ENCODE measurements at regions not wholly inside any gene's neighbourhood (a gene's known extent, or its start where the extent isn't known, plus 50 kb on each side); places are given as distances from the start of the nearest gene placed in this dataset.
"Not testable (repeated sequence)": the region's sequence is repeated elsewhere in the genome, so short reads cannot be mapped to it uniquely, and the experiment has no call there.

DNA sequence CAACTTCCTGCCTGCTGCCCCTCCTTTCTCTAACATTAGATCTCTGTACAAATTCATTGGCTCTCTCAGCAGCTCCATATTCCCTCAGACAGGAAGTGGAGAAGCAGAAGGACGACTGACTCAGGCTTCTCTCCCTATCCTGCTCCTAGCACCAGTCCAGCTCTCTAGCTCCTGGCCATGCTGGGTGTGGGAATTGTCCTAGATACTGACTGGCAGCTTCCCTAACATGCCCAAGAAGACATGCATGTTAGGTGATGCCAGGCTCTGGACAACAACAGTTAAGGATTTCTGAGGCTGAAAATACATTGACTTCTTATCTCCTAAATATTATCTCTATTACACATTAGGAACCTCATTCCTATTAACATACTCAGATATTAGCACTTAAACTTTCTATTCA lies 292.9 kb downstream of the IKZF2 start:
- no peak for DNase-seq

DNA sequence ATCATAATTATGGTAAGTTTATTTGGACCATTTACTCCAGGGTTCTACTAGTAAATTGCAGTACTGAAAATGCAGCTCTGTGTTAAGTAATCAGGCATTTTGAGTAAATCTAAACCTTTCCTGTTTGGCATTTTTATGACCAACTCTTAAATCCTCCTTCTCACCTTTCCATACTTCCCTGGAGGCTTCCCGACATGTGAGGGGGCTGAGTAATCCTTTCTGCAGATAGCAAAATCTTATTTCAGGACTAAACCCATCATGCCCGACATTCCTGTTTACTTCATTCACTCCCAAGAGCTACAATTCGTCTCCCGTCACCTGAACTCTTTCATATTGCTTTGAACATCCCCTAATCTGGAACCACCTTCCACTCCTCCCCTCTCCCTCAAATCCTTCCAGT lies 296.6 kb downstream of the IKZF2 start:
- no peak for DNase-seq

DNA sequence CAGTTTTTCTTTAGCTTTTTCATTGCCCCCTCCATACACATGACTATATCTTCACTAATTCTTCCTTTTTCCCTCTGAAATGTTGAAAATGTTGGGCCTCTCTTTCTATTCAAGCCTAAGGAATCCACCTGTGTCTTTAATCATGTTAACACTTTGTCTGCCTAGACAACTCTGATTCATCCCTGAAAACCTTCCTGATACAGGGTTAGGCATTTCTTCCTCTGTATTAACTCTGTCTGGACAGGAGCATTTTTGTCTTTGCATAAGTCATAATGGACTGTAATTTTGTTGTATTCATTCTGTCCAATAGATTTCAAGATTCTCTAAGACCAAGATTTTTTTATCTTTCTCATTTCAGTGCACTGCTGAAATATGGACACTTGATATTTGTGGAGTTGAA lies 297.3 kb downstream of the IKZF2 start:
- DNase-seq, result no peak

DNA sequence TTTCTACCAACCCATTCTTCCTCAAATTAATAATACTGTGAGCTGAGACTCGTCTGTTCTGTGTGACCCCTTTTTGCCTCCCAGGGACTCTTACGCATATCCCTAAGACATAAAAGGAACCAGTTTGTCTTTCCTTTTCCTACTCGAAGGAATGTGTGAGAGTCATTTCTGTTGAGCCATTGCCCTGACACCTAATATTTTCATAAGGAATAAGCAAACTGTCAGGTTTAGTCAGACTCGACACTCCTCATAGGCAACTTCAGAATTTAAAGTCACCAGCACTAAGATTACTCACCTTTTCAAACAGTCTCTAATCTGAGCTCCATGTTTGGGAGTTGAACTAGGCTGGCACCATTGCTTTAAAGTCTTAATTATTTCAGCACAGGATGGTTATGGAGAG lies 305.5 kb downstream of the IKZF2 start:
- no peak for DNase-seq

DNA sequence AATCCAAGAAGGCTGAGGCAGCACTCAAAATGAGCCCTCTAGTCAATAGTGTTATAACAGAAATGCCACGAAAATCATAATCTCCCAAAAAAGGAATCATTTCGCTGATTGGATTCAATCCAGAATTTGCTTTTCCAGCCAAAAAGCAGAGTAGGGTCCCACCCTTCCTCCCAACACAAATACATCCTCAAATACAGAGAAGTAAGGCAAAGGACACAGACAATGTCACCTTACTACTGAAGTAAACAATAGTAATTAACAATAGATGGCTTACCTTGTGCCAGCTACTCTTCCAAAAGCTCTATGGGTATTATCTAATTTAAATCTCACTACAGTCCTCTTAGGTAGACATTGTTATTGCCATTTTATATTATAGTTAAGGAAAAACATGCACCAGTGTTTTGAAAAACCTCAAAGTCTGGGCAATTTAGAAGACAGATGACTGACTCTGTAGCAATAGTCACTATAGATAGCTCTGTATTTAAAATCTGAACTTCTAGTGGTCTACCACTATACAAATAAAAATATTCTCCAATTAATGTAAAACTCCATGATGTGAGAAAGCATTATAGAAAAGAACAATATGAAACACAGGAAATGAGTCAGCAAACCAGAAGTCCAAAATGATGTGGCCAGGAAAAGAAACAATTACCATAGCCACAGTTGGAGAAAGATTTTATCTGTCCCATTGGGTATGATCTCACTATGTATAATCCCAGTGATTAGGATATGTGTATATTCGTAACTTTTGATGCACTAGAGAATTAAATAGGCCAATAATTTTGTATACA lies 305.0 kb upstream of the ERBB4 start:
- no peak for DNase-seq

DNA sequence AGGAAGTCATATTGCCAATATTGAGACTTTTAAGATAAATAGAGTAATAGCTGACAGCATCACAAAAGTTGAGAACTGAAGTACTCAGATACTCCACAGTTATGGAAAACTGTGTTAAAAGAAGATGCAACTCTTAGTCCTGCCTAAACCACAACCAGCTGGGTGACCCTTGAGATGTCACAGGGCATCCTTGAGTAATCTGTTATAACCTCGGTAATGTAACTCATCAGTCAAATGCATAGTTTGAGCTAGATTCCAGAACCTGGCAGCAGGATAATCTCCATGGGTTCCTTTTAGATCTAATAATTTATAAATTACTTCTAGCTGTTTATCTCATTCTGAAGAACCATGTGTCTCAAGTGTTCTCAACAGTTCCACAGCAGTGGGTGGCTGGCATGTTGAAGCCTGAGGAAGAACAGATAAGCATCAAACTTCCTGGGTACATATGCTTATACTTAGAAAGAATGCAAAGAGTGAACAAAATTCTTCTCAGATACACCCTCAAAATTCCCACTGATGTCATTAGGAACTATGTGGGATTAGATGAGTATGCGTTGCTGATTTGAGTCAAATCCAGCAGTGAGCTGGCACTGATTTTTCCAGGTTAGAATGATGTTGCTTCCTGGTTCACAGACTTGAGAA lies 304.1 kb upstream of the ERBB4 start:
- no peak for DNase-seq

DNA sequence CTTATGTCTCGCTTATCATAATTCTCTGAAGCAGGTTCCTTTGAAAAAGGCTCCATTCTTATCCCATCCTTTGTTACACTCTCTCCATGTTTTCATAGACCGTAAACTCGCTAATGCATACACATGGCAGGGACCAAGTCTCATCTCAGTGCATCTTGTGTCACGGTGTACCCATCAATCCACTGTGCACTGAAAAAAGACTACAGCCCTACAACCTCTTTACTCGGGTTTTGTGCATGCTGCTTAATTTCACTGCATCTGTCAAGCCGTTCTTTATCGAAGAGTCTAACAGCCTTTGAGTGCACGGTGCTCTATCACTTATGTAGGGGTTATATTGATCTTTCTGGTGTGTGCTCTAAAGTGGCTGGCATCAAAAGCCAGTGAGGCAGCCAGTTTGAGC lies 302.9 kb upstream of the ERBB4 start:
- no peak for DNase-seq

DNA sequence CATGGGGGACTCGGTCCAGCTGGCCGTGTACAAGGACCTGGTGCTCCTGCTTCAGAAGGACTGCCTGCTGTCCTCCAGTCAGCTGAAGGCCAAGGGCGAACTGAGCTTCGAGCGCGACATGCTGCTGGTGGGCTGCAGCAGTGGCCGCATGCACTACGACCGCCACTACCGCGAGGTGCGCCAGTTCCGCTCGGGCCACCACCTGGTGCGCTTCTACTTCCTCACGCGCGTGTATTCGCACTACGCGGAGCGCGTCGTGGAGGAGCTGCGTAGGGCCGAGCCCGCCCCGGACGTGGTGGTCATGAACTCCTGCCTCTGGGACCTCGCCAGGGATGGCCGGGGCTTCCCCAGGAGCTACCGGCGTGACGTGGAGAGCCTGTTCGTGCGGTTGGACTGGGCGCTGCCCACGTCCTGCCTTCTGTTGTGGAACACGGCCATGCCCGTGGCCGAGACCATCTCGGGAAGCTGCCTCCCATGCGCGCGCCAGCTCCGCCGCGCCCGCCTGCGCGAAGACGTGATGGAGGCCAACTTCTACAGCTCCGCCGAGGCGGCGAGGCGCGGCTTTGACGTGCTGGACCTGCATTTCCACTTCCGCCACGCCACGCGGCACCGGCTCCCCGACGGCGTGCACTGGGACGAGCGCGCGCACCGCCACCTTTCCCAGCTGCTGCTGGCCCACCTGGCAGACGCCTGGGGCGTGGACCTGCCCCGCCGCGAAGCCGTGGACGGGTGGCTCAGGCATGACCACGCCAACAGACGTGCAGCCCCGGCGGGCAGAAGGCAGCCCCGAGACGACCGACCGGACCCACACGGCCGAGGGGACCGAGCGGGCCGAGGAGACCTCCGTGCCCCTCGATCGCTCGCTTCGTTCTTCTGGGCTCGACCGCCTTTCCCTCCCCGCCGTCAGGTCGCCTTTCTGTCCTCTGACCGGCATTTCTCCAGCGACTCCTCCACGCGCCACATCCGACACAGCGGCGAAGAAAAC lies 293.9 kb upstream of the ERBB4 start:
- no peak for DNase-seq

DNA sequence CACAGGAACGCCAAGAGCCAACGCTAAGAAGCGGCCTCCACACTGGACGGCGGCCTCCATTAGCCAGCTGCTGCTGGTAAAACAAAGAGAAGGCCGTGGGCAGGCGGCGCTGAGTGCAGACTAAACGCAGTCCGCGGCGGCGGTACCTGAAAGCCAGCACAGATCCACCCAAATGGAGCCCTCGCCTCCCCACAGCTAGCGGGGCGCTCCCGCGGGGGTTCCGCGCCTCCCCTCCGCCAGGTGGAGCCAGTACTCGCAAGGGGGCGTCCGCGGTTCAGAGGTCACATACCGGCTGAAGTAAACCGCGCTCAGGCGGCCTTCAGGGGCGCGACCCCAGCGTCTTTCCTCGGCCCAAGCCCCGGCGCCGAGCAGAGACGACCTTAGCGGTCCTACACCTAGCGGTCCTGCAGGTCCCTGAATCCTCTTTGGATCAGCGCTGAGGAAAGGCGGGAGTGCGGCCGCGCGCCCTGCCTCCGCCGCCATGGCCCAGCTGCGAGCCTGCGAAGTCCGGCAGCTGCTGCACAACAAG lies 293.1 kb upstream of the ERBB4 start:
- no peak for DNase-seq

DNA sequence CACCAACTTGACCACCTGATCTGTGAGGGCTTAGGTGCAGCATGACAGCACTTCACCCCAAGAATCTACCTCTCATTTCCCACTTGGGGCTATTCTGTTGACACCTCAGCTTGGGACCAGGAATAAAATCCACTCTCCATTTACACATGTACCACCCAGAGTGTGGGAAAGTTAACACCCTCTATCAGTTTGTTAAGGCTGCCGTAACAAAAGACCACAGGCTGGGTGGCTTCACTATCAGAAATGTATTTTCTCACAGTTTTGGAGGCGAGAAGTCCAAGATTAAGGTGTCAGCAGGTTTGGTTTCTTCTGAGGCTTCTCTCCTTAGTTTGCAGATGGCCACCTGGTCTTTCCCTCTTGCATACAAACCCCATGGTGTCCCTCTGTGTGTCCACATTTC lies 277.7 kb upstream of the ERBB4 start:
- DNase-seq, result no peak

DNA sequence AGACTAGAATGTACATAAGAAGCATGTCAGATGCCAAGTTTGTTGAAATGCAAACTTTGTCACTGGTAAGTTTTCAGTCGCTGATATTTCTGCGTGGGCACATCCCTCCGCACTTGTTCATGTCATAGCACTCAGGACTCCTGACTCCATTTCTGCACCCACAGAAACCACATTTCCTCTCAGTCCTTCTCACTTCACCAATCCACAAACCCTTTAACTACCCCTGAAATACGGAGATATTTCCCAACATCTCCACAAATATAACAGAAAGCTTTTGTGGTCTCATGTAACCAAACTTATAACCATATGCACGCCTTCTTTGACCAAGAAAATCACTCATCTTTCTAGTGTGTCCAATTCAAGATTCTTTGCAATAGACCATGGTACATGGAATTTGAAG lies 276.9 kb upstream of the ERBB4 start:
- DNase-seq, result no peak

DNA sequence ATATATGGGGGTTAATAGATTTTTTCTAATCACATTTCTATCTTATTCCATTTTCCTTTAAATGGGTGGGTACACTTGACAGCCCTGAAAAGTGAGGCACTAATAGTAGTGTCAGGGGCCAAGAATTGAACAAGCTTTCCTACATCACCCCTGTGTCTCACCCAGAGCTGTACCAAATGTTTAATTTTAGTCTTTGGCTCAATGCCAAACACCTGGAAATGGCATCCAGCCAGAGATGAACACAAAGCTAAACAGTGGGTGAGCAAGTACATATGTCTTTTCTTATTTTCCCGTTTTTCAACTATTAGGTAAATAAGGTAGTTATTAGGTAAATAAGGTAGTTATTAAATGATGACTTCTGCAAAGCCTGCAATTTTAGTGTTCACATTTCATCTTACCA lies 276.3 kb upstream of the ERBB4 start:
- no peak for DNase-seq

DNA sequence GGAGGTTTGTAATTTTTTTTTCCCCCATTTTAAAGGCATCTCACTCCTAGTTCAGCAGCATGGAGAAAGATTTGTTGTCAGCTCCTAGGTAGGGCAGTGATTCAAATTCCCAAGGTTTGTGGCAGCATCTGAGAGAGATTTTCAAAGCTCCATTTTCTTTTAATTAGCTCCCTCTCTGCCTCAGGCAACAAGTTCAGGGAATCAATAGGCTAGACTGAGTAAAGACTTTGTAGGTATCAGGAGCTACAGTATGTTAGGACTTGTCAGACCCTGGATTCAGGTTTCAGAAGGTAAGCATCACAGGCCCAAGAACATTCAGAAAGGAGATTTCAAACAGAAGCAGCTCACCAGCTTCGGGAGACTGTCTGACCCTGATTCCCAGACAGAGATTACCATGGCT lies 273.3 kb upstream of the ERBB4 start:
- no peak for DNase-seq

DNA sequence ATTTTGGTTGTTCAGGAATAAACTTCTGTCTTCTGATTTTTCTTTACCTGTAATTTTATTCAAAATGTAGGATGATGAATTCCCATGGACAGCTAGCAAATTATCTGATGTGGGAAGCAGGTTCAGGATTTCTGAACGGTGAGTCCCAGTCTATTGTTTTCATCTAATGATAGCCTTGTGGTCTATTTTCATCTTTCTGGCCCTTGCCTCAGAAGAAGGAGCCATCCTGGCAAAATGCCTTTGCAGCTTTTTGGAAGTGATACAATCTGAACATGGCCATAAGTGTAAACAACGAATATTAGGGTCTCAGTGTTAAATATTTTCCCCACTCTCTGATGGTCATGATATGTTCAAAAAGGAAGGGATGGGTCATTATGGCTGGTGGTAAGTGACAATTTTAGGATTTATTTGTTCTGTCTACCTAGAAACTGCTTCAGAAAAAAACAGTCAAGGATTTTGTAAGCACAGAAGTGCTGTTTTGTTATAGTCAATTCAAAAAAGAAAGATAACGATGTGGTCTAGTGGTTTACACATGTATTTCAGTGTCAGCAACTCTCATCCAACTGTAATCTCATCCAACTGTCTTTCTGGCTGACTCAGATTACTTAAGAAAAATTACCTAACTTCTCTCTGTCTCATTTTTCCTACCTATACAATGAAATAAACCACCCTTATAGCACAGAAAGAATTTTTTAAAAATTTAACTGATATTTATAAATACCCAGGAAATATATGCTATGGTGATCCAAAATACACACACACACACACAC lies 272.6 kb upstream of the ERBB4 start:
- no peak for DNase-seq

DNA sequence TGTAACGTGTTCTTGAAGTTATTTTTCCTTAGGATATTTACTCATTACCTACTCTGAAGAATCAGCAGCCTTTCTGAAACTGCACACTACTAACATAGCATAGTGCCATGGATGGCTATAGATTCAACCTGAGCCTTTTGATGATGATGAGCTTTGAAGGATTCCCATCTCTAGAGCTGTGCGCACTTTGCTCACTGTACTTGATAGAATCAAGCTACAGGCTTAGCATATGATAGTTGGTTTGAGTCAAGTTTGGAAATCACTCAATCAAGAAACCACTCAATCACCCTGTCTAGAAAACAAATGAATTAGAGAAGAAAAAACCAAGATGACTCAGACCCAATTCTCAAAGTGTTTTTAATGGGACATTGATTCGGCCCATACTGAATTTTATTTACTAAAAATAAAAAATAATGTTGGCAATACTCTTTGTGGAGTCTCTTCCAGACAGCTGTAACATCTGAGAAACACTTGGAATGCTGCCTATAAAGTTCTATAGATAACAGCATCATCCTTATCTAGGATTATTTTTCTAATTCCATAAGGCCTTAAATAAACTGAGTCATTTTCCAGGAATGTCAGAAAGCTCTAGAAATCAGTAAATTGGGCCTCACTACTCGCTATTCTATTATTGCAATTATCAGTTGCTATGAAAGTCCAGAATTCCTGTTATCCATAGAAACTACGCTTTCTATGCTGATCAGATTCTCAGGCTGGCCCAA lies 259.0 kb upstream of the ERBB4 start:
- DNase-seq, result no peak

DNA sequence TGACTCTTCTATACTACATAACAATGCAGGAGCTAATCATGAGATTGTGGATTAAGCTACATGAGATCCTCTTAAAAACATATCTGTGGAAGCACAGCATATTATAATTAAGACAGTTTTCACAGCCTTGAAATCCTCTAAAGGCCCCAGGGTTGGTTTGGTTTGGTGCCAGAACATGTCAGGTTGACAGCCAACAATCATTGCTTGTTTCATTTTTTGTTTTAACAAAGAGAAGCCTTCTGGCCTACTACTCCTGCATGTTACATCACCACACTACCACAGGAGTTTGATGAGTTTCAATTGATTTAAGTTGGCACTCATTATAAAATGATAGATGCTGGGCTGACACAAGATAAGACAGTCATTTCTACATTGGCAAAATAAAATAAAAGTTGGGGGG lies 255.9 kb upstream of the ERBB4 start:
- DNase-seq, result no peak

DNA sequence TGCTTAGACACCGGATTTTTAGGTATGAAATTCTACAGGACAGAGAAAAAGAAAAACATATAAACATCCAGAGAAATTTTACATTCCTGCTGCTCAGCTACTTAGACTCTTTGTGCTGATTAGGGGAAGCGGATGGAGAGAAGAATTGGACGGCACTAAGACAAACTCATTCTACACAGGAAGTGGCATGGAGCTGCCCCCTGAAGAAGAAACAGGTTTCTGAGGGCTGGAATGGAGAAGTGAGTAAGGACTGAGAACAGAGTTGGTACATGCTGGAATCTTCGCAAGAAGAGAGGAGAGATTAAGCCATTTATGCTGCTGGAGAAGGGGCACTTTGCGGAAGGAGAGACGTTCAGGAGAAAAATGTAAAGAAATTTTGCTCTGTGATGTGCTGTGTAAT lies 253.0 kb upstream of the ERBB4 start:
- no peak for DNase-seq

DNA sequence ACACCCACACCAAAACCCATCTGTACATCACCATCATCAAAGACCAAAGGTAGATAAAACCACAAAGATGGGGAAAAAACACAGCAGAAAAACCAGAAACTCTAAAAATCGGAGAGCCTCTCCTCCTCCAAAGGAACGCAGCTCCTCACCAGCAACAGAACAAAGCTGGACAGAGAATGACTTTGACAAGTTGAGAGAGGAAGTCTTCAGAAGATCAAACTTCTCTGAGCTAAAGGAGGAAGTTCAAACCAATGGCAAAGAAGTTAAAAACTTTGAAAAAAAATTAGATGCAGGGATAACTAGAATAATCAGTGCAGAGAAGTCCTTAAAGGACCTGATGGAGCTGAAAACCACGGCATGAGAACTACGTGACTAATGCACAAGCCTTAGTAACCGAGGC lies 247.5 kb upstream of the ERBB4 start:
- DNase-seq, result not testable (repeated sequence)

DNA sequence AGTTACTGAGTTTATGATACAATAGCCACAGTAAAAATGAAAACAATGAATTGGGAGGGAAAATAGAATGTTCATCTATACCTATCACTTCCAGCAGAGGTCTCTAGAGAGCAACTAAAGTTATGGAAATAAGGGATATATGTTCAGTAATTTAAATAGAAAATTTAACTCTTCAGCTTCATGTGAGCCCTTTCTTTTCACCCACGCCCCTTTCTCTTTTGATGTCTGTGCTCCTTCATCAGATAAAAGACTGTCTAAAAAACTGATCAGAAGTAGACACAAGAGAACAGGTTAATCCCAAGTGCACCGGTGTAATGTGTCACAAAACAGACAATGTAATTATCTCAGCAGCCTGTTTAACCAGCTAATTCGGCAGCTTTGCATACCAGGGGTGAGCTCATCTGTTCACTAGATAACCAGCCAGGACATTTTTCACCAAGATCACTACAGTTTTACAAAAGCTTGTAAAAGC lies 238.5 kb upstream of the ERBB4 start:
- no peak for DNase-seq

DNA sequence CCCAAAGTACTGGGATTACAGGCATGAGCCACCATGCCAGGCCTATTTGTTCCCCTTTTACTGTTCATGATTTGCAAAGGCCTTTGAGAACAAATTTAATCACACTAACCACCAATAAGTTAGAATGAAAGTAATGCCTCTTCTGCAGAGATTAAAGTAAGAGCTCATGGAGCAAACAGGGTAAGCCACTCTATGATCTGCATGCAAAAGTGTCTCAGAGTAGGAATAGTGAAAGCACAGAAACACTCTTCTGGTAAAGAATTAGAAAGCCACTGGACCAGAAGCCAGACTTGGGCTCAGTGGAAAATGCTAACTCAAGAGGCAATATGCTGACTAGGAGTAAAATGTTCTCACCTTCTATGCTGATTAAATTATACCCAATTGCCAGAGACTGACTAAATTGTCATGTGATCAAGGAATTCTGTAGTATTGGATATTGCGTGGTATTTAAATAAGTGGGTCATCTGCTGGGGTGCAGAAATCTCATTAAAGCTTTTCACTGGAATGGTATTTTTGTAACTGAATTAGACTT lies 235.3 kb upstream of the ERBB4 start:
- no peak for DNase-seq

DNA sequence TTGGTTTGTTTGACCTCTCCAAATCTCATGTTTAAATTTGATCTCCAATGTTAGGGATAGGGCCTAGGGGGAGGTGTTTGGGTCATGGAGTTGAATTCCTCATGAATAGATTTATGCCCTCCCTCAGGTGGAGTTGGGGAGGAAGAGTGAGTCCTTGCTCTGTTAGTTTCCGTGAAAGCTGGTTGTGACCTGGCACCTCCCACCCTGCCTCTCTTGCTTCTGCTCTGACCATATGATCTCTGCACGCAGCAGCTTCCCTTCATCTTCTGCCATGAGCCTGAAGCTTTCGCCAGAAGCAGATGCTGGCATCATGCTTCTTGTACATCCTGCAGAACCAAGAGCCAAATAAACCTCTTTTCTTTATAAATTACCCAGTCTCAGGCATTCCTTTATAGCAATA lies 231.6 kb upstream of the ERBB4 start:
- DNase-seq, result no peak

DNA sequence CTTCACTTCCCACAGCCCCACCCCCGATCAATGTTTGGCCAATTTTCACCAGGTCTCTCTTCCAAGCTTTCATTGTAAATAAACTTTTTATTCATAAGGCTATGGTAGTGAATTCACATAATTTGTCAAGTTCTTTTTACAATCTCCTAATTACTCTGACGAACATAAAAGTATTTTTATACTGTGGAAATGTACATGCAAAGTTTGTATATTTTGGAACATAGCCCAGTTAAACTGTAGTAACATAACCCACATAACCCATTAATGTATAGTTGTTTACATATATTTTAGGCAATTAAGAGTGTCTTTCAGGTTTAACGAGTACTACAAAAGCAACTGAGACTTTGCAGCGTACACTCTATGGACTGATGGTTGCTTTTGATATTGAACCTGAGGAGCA lies 228.3 kb upstream of the ERBB4 start:
- DNase-seq, result no peak
